ENCODE measurements at regions not wholly inside any gene's neighbourhood (a gene's known extent, or its start where the extent isn't known, plus 50 kb on each side); places are given as distances from the start of the nearest gene placed in this dataset.

DNA sequence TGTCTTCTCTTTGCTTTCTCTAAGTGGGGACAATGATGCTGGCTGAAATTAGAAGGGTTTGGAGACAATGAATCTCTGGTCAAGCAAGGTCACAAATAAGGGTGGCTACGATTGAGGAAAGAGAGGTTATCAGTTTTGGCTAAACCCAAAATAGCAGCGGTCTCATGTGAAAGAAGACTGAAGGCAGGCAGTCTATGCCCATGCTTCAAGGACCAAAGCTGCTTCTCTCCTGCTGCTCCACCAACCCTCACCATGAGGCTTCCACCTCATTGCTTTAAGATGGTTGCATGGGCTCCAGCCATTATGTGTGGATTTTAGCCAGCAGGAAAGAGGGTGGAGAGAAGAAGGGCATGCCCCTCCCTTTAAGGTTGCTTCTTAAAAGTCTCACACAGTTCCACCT lies 114.1 kb upstream of the TRIM2 start:
- no peak overlapping the region for H3K4me2 ChIP-seq (ENCODE audit: insufficient read depth, low read length)
- no peak overlapping the region for H2AFZ ChIP-seq (ENCODE audit: low read depth, low read length)

DNA sequence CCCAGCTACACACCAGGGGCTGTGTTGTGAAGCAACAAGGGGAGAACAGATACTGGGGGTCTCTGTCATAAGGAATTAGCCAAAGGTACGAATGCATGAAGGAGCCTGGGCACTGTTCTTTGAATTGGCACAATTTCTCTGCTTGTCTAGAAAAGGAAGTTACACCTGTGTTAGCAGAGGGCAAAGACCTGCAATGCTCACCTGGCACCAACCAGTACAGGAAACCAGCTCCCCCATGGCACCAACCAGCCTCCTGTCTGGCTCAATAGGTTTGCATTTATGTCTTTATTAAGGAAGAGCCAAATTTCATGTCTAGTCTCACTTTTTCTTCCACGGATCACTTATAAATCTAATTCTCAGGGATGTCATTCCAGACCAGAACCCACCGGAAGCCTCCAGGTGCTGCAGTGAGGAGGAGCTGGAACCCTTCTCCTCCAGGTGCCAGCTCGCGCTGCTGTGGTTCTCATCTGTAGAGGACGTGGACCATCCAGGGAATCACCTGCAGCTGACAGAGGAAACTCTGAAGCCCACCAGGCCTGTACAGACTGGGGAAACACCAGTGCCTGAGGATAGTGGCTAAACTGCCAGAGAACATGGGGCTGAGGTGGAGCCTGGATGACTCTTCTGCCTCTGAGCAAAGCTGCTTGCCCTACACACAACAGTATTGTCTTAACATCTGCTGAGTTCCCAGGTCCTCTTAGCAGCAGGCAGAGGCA lies 113.4 kb upstream of the TRIM2 start:
- no peak for DNase-seq
- Histone ChIP-seq H3K9me3 (ENCODE audit: insufficient read depth, low read length, severe bottlenecking) (no peaks in the 10 kb centered on the region), H3K4me3 (ENCODE audit: low read depth in 1 of 2, low read length in 2 of 2) (no peak overlapping the region), H3K4me2 (ENCODE audit: insufficient read depth, low read length) (no peak overlapping the region), H3K27me3 (ENCODE audit: insufficient read depth, low read length, poor library complexity) (no peaks in the 10 kb centered on the region), H3K4me1 (ENCODE audit: insufficient read depth, low read length) (no peaks in the 10 kb centered on the region), H2AFZ (ENCODE audit: low read depth, low read length) (no peak overlapping the region), H3K27ac (ENCODE audit: low read length) (no peak overlapping the region), H3K36me3 (ENCODE audit: insufficient read depth, low read length) (no peaks in the 10 kb centered on the region), H3K79me2 (ENCODE audit: insufficient read depth, low read length) (no peaks in the 10 kb centered on the region), H3K9ac (ENCODE audit: low read depth, low read length) (no peak overlapping the region), H4K20me1 (ENCODE audit: insufficient read depth, low read length) (no peaks in the 10 kb centered on the region)
- ATAC-seq (ENCODE audit: insufficient read depth, low read depth): 0 out of 3 replicates have a peak, but pooled peaks have one; percentile 24
- no peak for TF ChIP-seq EZH2 (IDR thresholded peaks at IDR 0.05; ENCODE audit: borderline replicate concordance, low read depth, low read length, severe bottlenecking)
- TF ChIP-seq, protein P1, sequence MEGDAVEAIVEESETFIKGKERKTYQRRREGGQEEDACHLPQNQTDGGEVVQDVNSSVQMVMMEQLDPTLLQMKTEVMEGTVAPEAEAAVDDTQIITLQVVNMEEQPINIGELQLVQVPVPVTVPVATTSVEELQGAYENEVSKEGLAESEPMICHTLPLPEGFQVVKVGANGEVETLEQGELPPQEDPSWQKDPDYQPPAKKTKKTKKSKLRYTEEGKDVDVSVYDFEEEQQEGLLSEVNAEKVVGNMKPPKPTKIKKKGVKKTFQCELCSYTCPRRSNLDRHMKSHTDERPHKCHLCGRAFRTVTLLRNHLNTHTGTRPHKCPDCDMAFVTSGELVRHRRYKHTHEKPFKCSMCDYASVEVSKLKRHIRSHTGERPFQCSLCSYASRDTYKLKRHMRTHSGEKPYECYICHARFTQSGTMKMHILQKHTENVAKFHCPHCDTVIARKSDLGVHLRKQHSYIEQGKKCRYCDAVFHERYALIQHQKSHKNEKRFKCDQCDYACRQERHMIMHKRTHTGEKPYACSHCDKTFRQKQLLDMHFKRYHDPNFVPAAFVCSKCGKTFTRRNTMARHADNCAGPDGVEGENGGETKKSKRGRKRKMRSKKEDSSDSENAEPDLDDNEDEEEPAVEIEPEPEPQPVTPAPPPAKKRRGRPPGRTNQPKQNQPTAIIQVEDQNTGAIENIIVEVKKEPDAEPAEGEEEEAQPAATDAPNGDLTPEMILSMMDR (IDR thresholded peaks at IDR 0.05; ENCODE audit: borderline replicate concordance, extremely low read depth, low read length, poor library complexity, severe bottlenecking): no peak

More for the DNA sequence above, 114.1 kb upstream of the TRIM2 start:
- Histone ChIP-seq H3K79me2 (ENCODE audit: insufficient read depth, low read length) (no peaks in the 10 kb centered on the region), H3K9me3 (ENCODE audit: insufficient read depth, low read length, severe bottlenecking) (no peaks in the 10 kb centered on the region), H3K27ac (ENCODE audit: low read length) (no peak overlapping the region), H3K36me3 (ENCODE audit: insufficient read depth, low read length) (no peaks in the 10 kb centered on the region), H3K9ac (ENCODE audit: low read depth, low read length) (no peak overlapping the region), H4K20me1 (ENCODE audit: insufficient read depth, low read length) (no peaks in the 10 kb centered on the region), H3K27me3 (ENCODE audit: insufficient read depth, low read length, poor library complexity) (no peaks in the 10 kb centered on the region), H3K4me1 (ENCODE audit: insufficient read depth, low read length) (peaks cover 5% of the 10 kb centered on the region), H3K4me3 (ENCODE audit: low read depth in 1 of 2, low read length in 2 of 2) (no peak overlapping the region)
- TF ChIP-seq, protein P1 (IDR thresholded peaks at IDR 0.05; ENCODE audit: borderline replicate concordance, extremely low read depth, low read length, poor library complexity, severe bottlenecking): no peak
- no peak for TF ChIP-seq EZH2 (IDR thresholded peaks at IDR 0.05; ENCODE audit: borderline replicate concordance, low read depth, low read length, severe bottlenecking)
- ATAC-seq (ENCODE audit: insufficient read depth, low read depth) (no peak), DNase-seq (no peak)

DNA sequence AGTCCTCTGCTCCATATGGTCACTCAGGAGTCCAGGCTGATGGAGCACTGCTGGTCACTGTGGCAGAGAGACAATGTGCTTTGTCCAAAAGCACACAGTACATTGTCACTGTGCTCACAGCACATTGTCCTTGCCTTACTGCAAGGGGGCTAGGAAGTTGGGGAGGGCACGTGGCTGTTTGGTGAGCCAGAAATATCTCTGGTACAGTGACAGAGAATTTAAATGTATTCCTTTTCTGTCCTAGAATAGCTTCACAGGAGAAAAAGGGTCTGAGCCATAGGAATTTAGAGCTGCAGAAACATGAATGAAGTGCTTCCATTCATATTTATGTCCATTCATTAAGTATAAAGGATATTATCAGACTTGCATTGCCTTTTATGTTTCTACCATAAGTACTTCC lies 110.8 kb upstream of the TRIM2 start:
- Histone ChIP-seq H3K4me2 (ENCODE audit: insufficient read depth, low read length) (no peak overlapping the region), H3K36me3 (ENCODE audit: insufficient read depth, low read length) (no peaks in the 10 kb centered on the region), H3K9me3 (ENCODE audit: insufficient read depth, low read length, severe bottlenecking) (no peaks in the 10 kb centered on the region), H3K79me2 (ENCODE audit: insufficient read depth, low read length) (no peaks in the 10 kb centered on the region), H4K20me1 (ENCODE audit: insufficient read depth, low read length) (no peaks in the 10 kb centered on the region), H3K4me1 (ENCODE audit: insufficient read depth, low read length) (no peaks in the 10 kb centered on the region), H3K27me3 (ENCODE audit: insufficient read depth, low read length, poor library complexity) (no peaks in the 10 kb centered on the region), H3K4me3 (ENCODE audit: low read depth in 1 of 2, low read length in 2 of 2) (no peak overlapping the region), H3K27ac (ENCODE audit: low read length) (no peak overlapping the region), H3K9ac (ENCODE audit: low read depth, low read length) (no peak overlapping the region), H2AFZ (ENCODE audit: low read depth, low read length) (no peak overlapping the region)
- DNase-seq (no peak), ATAC-seq (ENCODE audit: insufficient read depth, low read depth) (no peak)
- no peak for TF ChIP-seq EZH2 (IDR thresholded peaks at IDR 0.05; ENCODE audit: borderline replicate concordance, low read depth, low read length, severe bottlenecking)
- TF ChIP-seq, protein P1 (IDR thresholded peaks at IDR 0.05; ENCODE audit: borderline replicate concordance, extremely low read depth, low read length, poor library complexity, severe bottlenecking): no peak
